LoVo (cell line): ENCODE measurements at regions not wholly inside any gene's neighbourhood (a gene's known extent, or its start where the extent isn't known, plus 50 kb on each side); places are given as distances from the start of the nearest gene placed in this dataset.

Experiments
- DNase-seq: peaks from one replicate; pipeline ENCODE4 v3.0.0-alpha.2; 2016; ENCODE audit warnings: low spot score

- no peak for DNase-seq
These were observed 161.1 kb downstream of the ARL4C start for GRCh38 chr2:234335661-234336228.

- DNase-seq: no peak
These were observed 162.1 kb downstream of the ARL4C start for GRCh38 chr2:234334756-234335155.

- DNase-seq: peak; percentile 14
These were observed 162.7 kb downstream of the ARL4C start for GRCh38 chr2:234334151-234334550.

GRCh38 chr2:234333168-234334130 is 163.4 kb downstream of the ARL4C start:
- no peak for DNase-seq

GRCh38 chr2:234331966-234332365 is 164.9 kb downstream of the ARL4C start:
- no peak for DNase-seq

- no peak for DNase-seq
These were observed 165.3 kb downstream of the ARL4C start for GRCh38 chr2:234331566-234331965.

- DNase-seq: no peak
These were observed 166.0 kb downstream of the ARL4C start for GRCh38 chr2:234330902-234331301.

GRCh38 chr2:234329202-234329960 is 167.5 kb downstream of the ARL4C start:
- no peak for DNase-seq

GRCh38 chr2:234328444-234328990 is 168.4 kb downstream of the ARL4C start:
- no peak for DNase-seq

- DNase-seq: no peak
These were observed 170.2 kb downstream of the ARL4C start for GRCh38 chr2:234326694-234327093.

- DNase-seq: no peak
These were observed 172.8 kb downstream of the ARL4C start for GRCh38 chr2:234324116-234324515.

GRCh38 chr2:234322766-234323465 is 174.0 kb downstream of the ARL4C start:
- DNase-seq: no peak

GRCh38 chr2:234320066-234320465 is 176.8 kb downstream of the ARL4C start:
- DNase-seq: no peak

GRCh38 chr2:234318361-234318760 is 178.5 kb downstream of the ARL4C start:
- no peak for DNase-seq

- no peak for DNase-seq
These were observed 183.3 kb downstream of the ARL4C start for GRCh38 chr2:234313558-234313957.

GRCh38 chr2:234310166-234310565 is 186.7 kb downstream of the ARL4C start:
- DNase-seq: no peak

GRCh38 chr2:234309431-234309830 is 187.4 kb downstream of the ARL4C start:
- no peak for DNase-seq

GRCh38 chr2:234308813-234309195 is 188.1 kb downstream of the ARL4C start:
- DNase-seq: no peak

GRCh38 chr2:234308073-234308812 is 188.6 kb downstream of the ARL4C start:
- no peak for DNase-seq

GRCh38 chr2:234307322-234307961 is 189.4 kb downstream of the ARL4C start:
- DNase-seq: no peak
